ENCODE measurements at regions not wholly inside any gene's neighbourhood (a gene's known extent, or its start where the extent isn't known, plus 50 kb on each side); places are given as distances from the start of the nearest gene placed in this dataset.

DNA sequence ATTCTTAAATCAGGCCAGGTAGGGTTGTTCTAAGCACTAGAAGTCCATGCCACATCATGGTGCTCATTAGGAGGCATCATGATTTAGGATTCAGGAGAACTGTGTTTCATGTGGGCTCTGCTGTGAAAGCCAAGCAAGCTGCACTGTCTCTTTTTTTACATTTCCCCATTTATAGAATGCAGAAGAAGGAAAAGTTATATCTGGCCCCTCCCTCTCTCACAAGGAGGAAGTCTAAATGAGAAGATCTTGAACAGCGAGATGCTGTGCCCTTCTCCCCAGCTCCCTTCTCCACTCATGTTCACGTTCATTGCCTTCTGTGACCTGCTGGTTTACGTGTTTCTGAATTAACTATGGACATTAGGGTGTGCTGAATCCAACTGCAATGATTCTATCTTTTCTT is 178.5 kb upstream of the RASGRP1 start:
- TF ChIP-seq POLR2A (IDR thresholded peaks at IDR 0.05) (no peak), CTCF (IDR thresholded peaks at IDR 0.05) (no peak)

Data from esophagus squamous epithelium (tissue), 4 donors.